Fibroblast of skin of abdomen (primary cell): ENCODE measurements at regions not wholly inside any gene's neighbourhood (a gene's known extent, or its start where the extent isn't known, plus 50 kb on each side); places are given as distances from the start of the nearest gene placed in this dataset.

Source experiments
- DNase-seq: peaks from one replicate; pipeline ENCODE4 v3.0.0-alpha.2; 2013

- DNase-seq = peak; percentile 32
Measured at GRCh38 chr7:34277016-34277802, 371.9 kb downstream of the BMPER start.

GRCh38 chr7:34277803-34278199 is 372.5 kb downstream of the BMPER start:
- DNase-seq = no peak

GRCh38 chr7:34281260-34281659 is 375.9 kb downstream of the BMPER start:
- DNase-seq = no peak

GRCh38 chr7:34282271-34282670 is 375.7 kb upstream of the NPSR1 start:
- DNase-seq = no peak

- DNase-seq = peak; percentile 67
Measured at GRCh38 chr7:34296663-34297062, 361.4 kb upstream of the NPSR1 start.

- no peak for DNase-seq
Measured at GRCh38 chr7:34298492-34299013, 359.5 kb upstream of the NPSR1 start.

- no peak for DNase-seq
Measured at GRCh38 chr7:34299066-34299465, 359.0 kb upstream of the NPSR1 start.

- DNase-seq = no peak
Measured at GRCh38 chr7:34307540-34307939, 350.5 kb upstream of the NPSR1 start.

- DNase-seq = no peak
Measured at GRCh38 chr7:34308595-34308994, 349.4 kb upstream of the NPSR1 start.

GRCh38 chr7:34309116-34309515 is 348.9 kb upstream of the NPSR1 start:
- DNase-seq = no peak

GRCh38 chr7:34309584-34309983 is 348.4 kb upstream of the NPSR1 start:
- no peak for DNase-seq

- no peak for DNase-seq
Measured at GRCh38 chr7:34311591-34311990, 346.4 kb upstream of the NPSR1 start.

GRCh38 chr7:34312624-34313023 is 345.4 kb upstream of the NPSR1 start:
- no peak for DNase-seq

- DNase-seq = peak; percentile 63
Measured at GRCh38 chr7:34313289-34313688, 344.7 kb upstream of the NPSR1 start.

GRCh38 chr7:34315032-34315431 is 343.0 kb upstream of the NPSR1 start:
- peak; percentile 96 for DNase-seq

- DNase-seq = no peak
Measured at GRCh38 chr7:34317039-34317438, 341.0 kb upstream of the NPSR1 start.

- DNase-seq = no peak
Measured at GRCh38 chr7:34320412-34320811, 337.6 kb upstream of the NPSR1 start.

GRCh38 chr7:34320926-34321661 is 336.9 kb upstream of the NPSR1 start:
- DNase-seq = peak; percentile 74

- DNase-seq = no peak
Measured at GRCh38 chr7:34322841-34323240, 335.2 kb upstream of the NPSR1 start.

GRCh38 chr7:34327681-34328080 is 330.3 kb upstream of the NPSR1 start:
- DNase-seq = peak; percentile 57

- DNase-seq = no peak
Measured at GRCh38 chr7:34330308-34330707, 327.7 kb upstream of the NPSR1 start.

- no peak for DNase-seq
Measured at GRCh38 chr7:34331102-34331501, 326.9 kb upstream of the NPSR1 start.

- no peak for DNase-seq
Measured at GRCh38 chr7:34332006-34332405, 326.0 kb upstream of the NPSR1 start.

- no peak for DNase-seq
Measured at GRCh38 chr7:34333184-34333583, 324.8 kb upstream of the NPSR1 start.
